Activated CD8-positive, alpha-beta memory T cell treated with anti-CD3 and anti-CD28 coated beads for 1 hour (primary cell): ENCODE measurements at regions not wholly inside any gene's neighbourhood (a gene's known extent, or its start where the extent isn't known, plus 50 kb on each side); places are given as distances from the start of the nearest gene placed in this dataset.
"Not testable (repeated sequence)": the region's sequence is repeated elsewhere in the genome, so short reads cannot be mapped to it uniquely, and the experiment has no call there.

Experiments used
- DNase-seq, 2 donors: peaks; one replicate each; pipeline ENCODE4 v3.0.0-alpha.2; 2020; ENCODE audit warnings: low read depth in 1 of 2; ENCODE audit errors: extremely low read depth in 1 of 2

DNA sequence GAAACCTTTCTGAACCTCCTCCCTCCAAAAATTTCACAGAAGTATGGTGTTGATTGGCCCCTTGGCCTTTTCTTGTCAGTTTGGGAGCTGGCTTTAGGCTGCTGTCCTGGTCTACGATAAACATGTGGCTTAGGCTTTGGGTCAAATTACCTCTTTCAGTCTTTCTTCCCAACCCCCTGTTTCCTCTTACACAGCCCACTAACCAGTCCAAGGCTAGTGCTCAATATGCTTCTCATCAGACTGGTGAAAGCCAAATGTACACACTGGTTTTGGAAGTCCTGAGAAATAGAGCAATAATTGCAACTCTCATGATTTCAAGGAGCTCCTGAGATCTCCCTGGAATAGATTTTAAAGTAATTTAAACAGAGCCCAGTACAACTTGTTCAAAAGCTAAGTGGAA is 933.7 kb upstream of the GJE1 start:
- DNase-seq = no peak

DNA sequence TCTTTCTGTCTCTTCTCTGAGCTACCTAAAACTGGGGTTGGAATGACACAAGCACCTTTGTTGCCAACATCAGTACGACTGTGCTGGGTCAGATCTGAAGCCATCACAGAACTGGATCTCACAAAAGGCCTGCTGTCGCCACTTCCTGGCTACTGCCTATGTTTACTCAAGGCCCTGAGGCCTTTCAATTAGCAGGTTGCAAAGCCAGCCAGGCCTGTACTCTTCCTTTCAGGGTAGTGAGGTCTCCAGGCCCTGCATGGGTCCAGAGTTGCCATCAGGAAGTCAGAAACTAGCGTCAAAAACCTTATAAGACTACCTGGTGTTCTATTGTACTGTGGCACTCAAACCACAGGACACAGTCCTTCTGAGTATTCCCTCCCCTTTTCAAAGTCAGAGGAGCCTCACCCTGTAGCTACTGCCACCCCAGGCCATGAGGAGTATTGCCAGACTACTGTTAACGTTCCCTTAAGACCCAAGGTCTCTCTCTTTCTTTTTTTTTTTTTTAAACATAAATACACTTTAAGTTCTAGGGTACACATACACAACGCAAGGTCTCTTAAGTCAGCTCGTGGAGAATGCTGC is 937.4 kb upstream of the GJE1 start:
- no peak for DNase-seq

- DNase-seq = no peak
Observed at GRCh38 chr6:141183368-141183767, 949.4 kb upstream of the GJE1 start.

DNA sequence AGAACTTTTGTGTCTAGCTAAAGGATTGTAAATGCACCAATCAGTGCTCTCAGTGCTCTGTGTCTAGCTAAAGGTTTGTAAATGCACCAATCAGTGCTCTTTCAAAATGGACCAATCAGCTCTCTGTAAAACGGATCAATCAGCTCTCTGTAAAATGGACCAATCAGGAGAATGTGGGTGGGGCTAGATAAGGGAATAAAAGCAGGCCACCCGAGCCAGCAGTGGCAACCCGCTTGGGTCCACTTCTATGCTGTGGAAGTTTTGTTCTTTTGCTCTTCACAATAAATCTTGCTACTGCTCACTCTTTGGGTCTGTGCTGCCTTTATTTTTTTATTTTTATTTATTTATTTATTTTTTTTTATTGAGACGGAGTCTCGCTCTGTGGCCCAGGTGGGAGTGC is 957.3 kb upstream of the GJE1 start:
- not testable (repeated sequence) for DNase-seq

DNA sequence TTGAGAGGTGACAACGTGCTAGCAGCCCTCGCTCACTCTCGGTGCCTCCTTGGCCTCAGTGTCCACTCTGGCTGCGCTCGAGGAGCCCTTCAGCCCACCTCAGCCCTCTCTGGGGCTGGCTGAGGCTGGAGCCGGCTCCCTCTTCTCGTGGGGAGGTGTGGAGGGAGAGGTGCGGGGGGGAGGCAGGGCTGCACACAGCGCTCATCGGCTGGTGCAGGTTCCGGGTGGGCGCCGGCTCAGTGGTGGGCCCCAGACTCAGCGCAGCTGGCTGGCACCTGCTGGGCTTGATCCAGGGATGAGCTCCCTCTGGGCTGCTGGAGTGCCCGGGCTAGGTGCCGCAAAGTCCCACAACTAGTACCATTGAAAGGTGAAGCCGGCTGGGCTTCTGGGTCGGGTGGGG is 957.8 kb upstream of the GJE1 start:
- no peak for DNase-seq

- no peak for DNase-seq
Observed at GRCh38 chr6:141173529-141173928, 959.2 kb upstream of the GJE1 start.

GRCh38 chr6:141169419-141169818 is 963.3 kb upstream of the GJE1 start:
- DNase-seq = no peak

GRCh38 chr6:141167945-141168344 is 964.8 kb upstream of the GJE1 start:
- DNase-seq = no peak

GRCh38 chr6:141165002-141165665 is 967.6 kb upstream of the GJE1 start:
- no peak for DNase-seq

DNA sequence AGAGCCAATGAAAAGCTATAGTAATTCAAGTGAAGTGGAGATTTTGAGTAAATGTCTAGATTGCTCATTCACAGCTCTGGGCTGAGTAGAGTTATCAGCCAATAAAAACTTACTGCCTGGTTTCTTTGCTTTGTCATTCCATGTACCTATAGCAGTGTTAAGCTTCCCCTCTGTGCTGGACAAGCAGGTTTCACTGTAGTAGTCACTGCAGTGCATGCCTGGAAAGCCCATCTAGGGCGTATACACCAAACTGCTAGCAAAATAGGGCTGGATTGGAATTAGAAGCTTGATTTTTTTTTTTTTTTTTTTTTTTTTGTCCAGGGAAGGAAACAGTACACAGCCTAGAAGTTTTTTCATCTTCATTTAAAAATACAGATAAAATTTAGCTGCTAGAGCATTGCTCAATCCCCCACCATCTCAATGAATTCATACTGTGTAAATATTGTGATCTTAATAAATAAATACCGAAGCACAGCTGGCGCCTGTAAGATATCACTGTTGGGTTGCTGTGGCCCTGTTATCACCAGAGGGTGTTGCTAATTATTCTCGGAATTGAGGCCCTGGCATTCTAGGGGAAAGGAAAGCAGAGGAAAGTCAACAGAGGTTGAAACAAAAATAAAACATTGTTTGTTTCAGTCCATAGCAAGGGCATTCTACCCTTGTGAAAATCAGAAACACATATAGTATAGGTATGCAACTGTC is 968.5 kb upstream of the GJE1 start:
- DNase-seq = no peak

DNA sequence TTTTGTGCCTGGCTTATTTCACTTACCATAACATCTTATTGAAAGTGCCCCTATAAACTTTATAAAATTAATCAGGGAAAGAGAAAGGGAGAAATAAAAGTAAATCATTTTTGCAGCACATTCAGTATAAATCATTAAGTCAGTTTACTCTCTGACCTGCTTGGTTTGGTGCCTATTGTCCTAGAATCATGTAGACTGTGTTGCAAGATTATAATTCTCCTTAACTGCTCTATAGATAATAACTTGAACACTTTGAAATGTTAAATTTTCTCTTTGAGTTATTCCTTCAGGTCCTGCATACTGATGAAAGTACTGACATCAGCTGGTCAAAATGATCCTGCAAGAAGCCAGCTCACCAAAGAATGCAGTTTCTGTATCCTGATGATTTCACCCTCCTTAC is 969.6 kb upstream of the GJE1 start:
- no peak for DNase-seq

DNA sequence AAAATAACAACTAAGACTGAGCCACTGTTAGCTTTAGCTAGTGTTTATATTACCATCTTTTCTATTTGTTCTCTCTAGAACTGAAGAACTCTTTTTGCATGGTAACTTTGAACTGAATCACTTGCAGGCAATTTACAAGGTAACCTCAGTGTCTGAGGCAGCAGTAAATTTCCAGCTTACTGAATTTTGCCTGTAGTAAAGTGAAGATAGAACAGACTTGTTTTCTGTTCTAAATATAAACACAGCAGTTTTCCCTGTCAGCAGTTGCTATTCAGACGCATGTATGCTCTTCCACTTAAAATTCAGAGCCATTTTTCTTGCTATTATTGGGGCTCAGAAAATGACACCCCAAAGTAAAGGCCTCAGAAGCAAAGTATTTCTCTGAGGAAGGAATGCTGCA is 974.0 kb upstream of the GJE1 start:
- DNase-seq = no peak

DNA sequence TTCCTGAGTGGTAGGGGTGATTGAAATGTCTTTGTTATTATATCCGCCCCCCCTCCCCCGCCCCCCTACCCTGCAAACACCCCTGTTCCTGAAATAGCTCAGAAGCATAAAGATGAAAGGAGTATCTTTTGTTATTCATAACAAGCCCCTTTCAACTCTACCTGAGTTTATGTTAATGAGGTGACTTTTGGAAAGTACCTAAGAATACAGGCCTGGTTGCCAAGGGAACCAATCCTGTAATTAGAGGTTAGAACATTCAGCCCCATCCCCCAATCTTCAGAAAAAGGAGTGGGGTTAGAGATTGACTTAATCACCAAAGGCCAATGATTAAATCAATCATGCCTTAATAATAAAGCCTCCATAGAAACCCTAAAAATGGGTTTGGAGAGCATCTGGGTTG is 979.2 kb upstream of the GJE1 start:
- no peak for DNase-seq

DNA sequence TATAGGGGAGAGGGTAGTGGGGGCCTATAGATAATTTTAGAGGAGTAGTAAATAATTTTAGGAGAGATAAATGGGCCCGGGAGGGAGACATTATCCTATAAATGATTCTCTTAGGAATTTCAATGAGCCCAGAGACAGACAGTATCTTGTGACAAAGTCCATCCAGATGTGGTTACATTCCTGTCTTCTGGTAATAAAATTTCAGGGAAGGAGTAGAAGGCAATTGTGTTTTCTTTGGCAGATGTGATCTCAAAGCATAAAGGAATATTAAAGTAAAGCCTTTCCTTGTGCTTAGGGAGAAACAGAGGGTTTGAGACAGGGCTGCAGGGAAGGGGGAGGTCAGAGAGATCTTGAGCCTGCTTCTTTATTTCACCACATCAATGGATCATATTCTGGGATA is 979.8 kb upstream of the GJE1 start:
- no peak for DNase-seq

GRCh38 chr6:141151710-141152417 is 980.9 kb upstream of the GJE1 start:
- DNase-seq = no peak

DNA sequence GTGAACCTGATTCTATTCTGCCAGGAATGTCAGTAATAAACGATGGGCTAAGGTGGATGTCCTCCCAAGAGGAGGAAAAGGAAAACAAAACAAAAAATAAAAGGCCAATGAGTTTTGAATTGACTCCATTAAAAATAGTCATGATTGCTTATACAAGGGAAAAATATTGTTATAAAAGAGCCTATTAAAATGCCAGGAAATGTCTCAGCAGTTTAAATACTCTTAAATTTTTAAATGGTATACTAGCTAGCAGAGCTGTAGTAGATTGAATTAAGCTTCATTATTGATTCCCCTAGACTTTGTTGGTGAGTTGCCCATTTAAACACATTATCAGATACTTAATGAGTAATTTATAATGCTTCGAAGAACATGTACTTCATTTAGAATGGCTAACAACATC is 990.9 kb upstream of the GJE1 start:
- no peak for DNase-seq

- no peak for DNase-seq
Observed at GRCh38 chr6:141140905-141141304, 991.8 kb upstream of the GJE1 start.

DNA sequence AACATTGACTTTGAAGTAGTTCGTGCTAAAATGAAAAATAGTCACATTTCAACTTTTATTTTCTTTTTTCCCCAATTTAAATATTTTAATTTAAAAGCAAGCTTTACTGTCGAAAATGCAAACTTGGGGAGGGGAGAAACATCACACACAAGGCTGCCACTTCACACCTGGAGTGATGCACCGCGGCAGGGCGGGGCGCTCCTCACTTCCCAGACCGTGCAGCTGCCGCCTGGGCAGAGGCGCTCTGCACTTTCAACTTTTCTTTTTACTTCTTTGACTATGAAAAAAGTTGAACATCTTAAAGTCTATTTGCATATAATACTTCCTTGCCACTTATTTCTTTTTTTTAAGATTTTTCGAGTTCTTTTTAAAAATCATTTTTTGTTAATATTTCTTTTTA is 993.3 kb upstream of the GJE1 start:
- DNase-seq = no peak

DNA sequence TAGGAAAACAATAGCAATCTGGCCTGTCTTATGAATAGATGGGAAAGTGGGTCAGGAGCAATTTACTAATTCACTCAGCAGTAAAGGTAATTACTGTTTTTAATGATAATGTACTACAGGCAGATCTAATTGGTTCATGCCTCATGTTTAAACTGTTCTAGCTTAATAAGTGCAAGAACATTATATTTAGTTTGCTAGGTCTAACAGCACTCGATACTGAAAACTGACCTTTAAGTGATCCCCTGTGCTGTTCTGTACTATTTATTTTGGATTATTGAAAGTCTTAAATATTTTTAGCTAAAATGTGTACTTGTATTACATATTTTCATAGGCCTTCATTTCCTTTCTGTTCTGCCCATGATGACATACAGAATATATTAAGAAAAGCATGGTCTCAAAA is 998.0 kb upstream of the GJE1 start:
- no peak for DNase-seq

- DNase-seq = no peak
Observed at GRCh38 chr6:141133836-141134235, 998.9 kb upstream of the GJE1 start.

DNA sequence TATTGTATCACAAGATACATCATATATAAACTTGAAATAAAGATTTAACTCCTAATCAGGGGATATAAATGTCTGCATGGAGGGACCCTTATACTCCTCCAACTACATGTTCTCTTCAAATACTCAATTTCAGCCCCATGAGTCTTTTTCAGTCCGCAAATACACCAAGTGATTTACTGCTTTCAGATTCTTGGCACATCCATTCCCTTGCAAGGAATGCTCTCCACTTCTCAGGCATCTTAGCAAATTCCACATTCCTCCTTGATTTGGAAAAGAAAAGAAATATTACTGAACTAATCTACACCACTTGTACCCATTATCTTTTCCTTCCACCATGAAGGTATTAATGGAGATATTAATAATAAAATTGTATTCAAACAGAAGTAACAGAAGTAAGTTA is 999.4 kb upstream of the GJE1 start:
- DNase-seq = no peak

GRCh38 chr6:141131616-141132015 is 1001.1 kb upstream of the GJE1 start:
- no peak for DNase-seq
